Keratinocyte (primary cell): ENCODE measurements at regions not wholly inside any gene's neighbourhood (a gene's known extent, or its start where the extent isn't known, plus 50 kb on each side); places are given as distances from the start of the nearest gene placed in this dataset.
"Not testable (repeated sequence)": the region's sequence is repeated elsewhere in the genome, so short reads cannot be mapped to it uniquely, and the experiment has no call there.

Experiments
- DNase-seq: peaks from one replicate; pipeline ENCODE4 v3.0.0-alpha.2; 2011; ENCODE audit warnings: low read depth, missing footprints, low spot score
- FAIRE-seq: peaks from 2 replicates; lab custom pipeline; 2011; peaks lifted over from hg19 to GRCh38; lab: Jason Lieb, UNC
- H2AFZ ChIP-seq: 2 replicates; pipeline ENCODE4 v1.6.0; 2012; ENCODE audit warnings: low read length, control low read depth, inconsistent platforms; ENCODE audit not compliant: control insufficient read depth
- H3K27ac ChIP-seq: 2 replicates; pipeline ENCODE4 v1.5.1; 2011; ENCODE audit warnings: low read length; ENCODE audit not compliant: control insufficient read depth, insufficient read depth
- H3K27me3 ChIP-seq: 3 replicates; pipeline ENCODE4 v1.6.0; 2011; ENCODE audit warnings: low read length; ENCODE audit not compliant: control insufficient read depth, insufficient read depth; ENCODE audit errors: extremely low read depth
- H3K36me3 ChIP-seq, 2 experiments: 2 replicates in 1 of 2; 3 replicates in 1 of 2; pipeline ENCODE4 v1.5.1; 2011; ENCODE audit warnings: low read length in 2 of 2, mild to moderate bottlenecking in 1 of 2; ENCODE audit not compliant: control insufficient read depth in 2 of 2, insufficient read depth in 2 of 2; ENCODE audit errors: extremely low read depth in 1 of 2
- H3K4me1 ChIP-seq: 3 replicates; pipeline ENCODE4 v1.5.1; 2011; ENCODE audit warnings: low read length; ENCODE audit not compliant: control insufficient read depth, insufficient read depth; ENCODE audit errors: extremely low read depth
- H3K4me2 ChIP-seq: 3 replicates; pipeline ENCODE4 v1.6.0; 2011; ENCODE audit warnings: low read depth, low read length; ENCODE audit not compliant: control insufficient read depth, insufficient read depth; ENCODE audit errors: extremely low read depth
- H3K4me3 ChIP-seq, 3 experiments: fragments of 200-600 bp in 1 of 3; sonication (generic) in 1 of 3; 2 replicates in 2 of 3; 3 replicates in 1 of 3; pipeline ENCODE4 v1.5.1; 2011 to 2016; ENCODE audit warnings: low read length in 3 of 3, mild to moderate bottlenecking in 3 of 3, control low read depth in 2 of 3, inconsistent platforms in 1 of 3, low read depth in 1 of 3, mixed read lengths in 1 of 3, mixed run types in 1 of 3, moderate library complexity in 1 of 3; ENCODE audit not compliant: control insufficient read depth in 2 of 3, insufficient read depth in 2 of 3; ENCODE audit errors: extremely low read depth in 1 of 3
- H3K79me2 ChIP-seq: 2 replicates; pipeline ENCODE4 v1.6.0; 2012; ENCODE audit warnings: low read length; ENCODE audit not compliant: control insufficient read depth, insufficient read depth
- H3K9ac ChIP-seq: 3 replicates; pipeline ENCODE4 v1.6.0; 2011; ENCODE audit warnings: low read length; ENCODE audit not compliant: control insufficient read depth, insufficient read depth; ENCODE audit errors: extremely low read depth
- H3K9me1 ChIP-seq: 3 replicates; pipeline ENCODE4 v1.6.0; 2011; ENCODE audit warnings: low read length; ENCODE audit not compliant: control insufficient read depth, insufficient read depth; ENCODE audit errors: extremely low read depth
- H3K9me3 ChIP-seq: 2 replicates; pipeline ENCODE4 v1.5.1; 2012; ENCODE audit warnings: low read depth, low read length; ENCODE audit not compliant: control insufficient read depth
- H4K20me1 ChIP-seq: 3 replicates; pipeline ENCODE4 v1.6.0; 2011; ENCODE audit warnings: low read length; ENCODE audit not compliant: control insufficient read depth, insufficient read depth; ENCODE audit errors: extremely low read depth
- EZH2 ChIP-seq: IDR thresholded peaks from one replicate; pipeline ENCODE4 v1.6.1; 2012; ENCODE audit warnings: inconsistent platforms, mild to moderate bottlenecking, low read length, moderate library complexity
- dilution Hi-C: fragments of 300-500 bp; cut with MboI; formaldehyde crosslinking; loops from one replicate; pipeline ENCODE4 v1.7.0; 2020; ENCODE audit warnings: low sequenced_read_pairs; ENCODE audit not compliant: extremely low pct_ligation_motif_present
- TF ChIP-seq, protein P1 (sequence below), 3 experiments: IDR thresholded peaks in 1 of 3; conservative IDR thresholded peaks in 1 of 3; optimal IDR thresholded peaks in 1 of 3; 2 replicates in 2 of 3; 3 replicates in 1 of 3; pipeline versions ENCODE3 to v1.5.1; 2011; ENCODE audit warnings: low read length in 3 of 3, mild to moderate bottlenecking in 3 of 3, moderate library complexity in 2 of 3, control low read depth in 1 of 3, inconsistent platforms in 1 of 3; ENCODE audit not compliant: insufficient read depth in 2 of 3; ENCODE audit errors: extremely low read depth in 1 of 3

DNA sequence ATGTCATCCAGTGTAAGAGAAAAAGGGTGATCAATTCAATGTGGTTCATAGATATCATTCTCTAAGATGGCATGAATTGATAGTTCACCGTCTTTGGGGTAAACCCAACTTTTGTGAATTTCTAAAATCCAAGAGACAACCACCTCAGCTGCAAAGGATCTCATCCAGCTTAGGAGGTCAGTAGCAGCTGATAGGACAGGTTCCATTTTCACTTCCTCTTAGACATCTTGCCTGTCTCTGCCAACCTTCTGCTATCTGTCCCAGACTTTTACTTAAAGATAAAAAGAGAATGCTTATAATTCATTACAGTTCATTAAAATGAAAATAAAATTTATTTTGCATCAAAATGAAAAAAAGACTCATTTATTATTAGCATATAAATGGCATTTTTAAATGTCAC lies 468.2 kb downstream of the XYLT1 start:
- H3K36me3 ChIP-seq = no peaks in the 10 kb centered on the region
- H3K4me2 ChIP-seq = no peak overlapping the region
- no peak for TF ChIP-seq EZH2
- TF ChIP-seq, protein P1, sequence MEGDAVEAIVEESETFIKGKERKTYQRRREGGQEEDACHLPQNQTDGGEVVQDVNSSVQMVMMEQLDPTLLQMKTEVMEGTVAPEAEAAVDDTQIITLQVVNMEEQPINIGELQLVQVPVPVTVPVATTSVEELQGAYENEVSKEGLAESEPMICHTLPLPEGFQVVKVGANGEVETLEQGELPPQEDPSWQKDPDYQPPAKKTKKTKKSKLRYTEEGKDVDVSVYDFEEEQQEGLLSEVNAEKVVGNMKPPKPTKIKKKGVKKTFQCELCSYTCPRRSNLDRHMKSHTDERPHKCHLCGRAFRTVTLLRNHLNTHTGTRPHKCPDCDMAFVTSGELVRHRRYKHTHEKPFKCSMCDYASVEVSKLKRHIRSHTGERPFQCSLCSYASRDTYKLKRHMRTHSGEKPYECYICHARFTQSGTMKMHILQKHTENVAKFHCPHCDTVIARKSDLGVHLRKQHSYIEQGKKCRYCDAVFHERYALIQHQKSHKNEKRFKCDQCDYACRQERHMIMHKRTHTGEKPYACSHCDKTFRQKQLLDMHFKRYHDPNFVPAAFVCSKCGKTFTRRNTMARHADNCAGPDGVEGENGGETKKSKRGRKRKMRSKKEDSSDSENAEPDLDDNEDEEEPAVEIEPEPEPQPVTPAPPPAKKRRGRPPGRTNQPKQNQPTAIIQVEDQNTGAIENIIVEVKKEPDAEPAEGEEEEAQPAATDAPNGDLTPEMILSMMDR (optimal IDR thresholded peaks at IDR 0.05 in 1 of 3, IDR thresholded peaks at IDR 0.05 in 1 of 3, conservative IDR thresholded peaks at IDR 0.05 in 1 of 3; ENCODE audit: extremely low read depth in 1 of 3, insufficient read depth in 2 of 3, low read length in 3 of 3) = no peak
- no peak overlapping the region for H2AFZ ChIP-seq
- H3K27ac ChIP-seq = no peak overlapping the region
- dilution Hi-C loops = no loop called here
- H3K27me3 ChIP-seq = no peaks in the 10 kb centered on the region
- DNase-seq (no peak), FAIRE-seq (no peak)
- H3K79me2 ChIP-seq = no peaks in the 10 kb centered on the region
- no peaks in the 10 kb centered on the region for H3K4me1 ChIP-seq
- no peak overlapping the region for H3K4me3 ChIP-seq
- no peak overlapping the region for H3K9ac ChIP-seq
- no peaks in the 10 kb centered on the region for H3K9me1 ChIP-seq
- no peaks in the 10 kb centered on the region for H3K9me3 ChIP-seq
- H4K20me1 ChIP-seq = no peaks in the 10 kb centered on the region

DNA sequence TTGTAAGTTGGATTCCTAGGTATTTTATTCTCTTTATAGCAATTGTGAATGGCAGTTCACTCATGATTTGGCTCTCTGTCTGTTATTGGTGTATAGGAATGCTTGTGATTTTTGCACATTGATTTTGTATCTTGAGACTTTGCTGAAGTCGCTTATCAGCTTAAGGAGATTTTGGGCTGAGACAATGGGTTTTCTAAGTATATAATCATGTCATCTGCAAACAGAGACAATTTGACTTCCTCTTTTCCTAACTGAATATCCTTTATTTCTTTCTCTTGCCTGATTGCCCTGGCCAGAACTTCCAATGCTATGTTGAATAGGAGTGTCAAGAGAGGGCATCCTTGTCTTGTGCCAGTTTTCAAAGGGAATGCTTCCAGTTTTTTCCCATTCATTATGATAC lies 464.8 kb downstream of the XYLT1 start:
- dilution Hi-C loops, H3K4me3 ChIP-seq, H2AFZ ChIP-seq, H3K4me1 ChIP-seq, DNase-seq, H3K79me2 ChIP-seq, H3K9ac ChIP-seq, FAIRE-seq, H4K20me1 ChIP-seq, H3K4me2 ChIP-seq, H3K36me3 ChIP-seq, H3K27me3 ChIP-seq, H3K9me1 ChIP-seq, H3K9me3 ChIP-seq, H3K27ac ChIP-seq: not testable (repeated sequence)

DNA sequence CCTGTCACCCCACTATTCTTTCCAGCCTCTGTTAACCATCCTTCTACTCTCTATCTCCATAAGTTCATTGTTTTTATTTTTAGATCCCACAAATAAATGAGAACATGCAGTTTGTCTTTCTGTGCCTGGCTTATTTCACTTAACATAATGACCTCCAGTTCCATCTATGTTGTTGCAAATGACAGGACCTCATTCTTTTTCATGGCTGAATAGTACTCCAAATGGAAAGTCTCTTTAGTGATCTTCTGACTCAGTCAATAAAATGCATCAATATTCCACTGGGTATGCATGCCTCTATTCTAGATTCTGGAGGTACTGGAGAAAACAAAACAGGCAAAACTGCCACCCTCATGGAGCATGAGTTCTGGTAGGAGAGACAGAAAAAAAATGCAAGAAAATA lies 459.0 kb downstream of the XYLT1 start:
- no peaks in the 10 kb centered on the region for H3K27me3 ChIP-seq
- H3K9ac ChIP-seq = no peak overlapping the region
- H3K4me3 ChIP-seq = no peak overlapping the region
- FAIRE-seq = no peak
- no peak overlapping the region for H3K27ac ChIP-seq
- no peaks in the 10 kb centered on the region for H4K20me1 ChIP-seq
- H3K79me2 ChIP-seq = no peaks in the 10 kb centered on the region
- no peaks in the 10 kb centered on the region for H3K9me3 ChIP-seq
- no peak overlapping the region for H2AFZ ChIP-seq
- H3K4me1 ChIP-seq = no peaks in the 10 kb centered on the region
- no peak for TF ChIP-seq EZH2
- TF ChIP-seq, protein P1 (optimal IDR thresholded peaks at IDR 0.05 in 1 of 3, IDR thresholded peaks at IDR 0.05 in 1 of 3, conservative IDR thresholded peaks at IDR 0.05 in 1 of 3; ENCODE audit: extremely low read depth in 1 of 3, insufficient read depth in 2 of 3, low read length in 3 of 3) = no peak
- no peak overlapping the region for H3K4me2 ChIP-seq
- dilution Hi-C loops = no loop called here
- DNase-seq = no peak
- H3K9me1 ChIP-seq = no peaks in the 10 kb centered on the region
- no peaks in the 10 kb centered on the region for H3K36me3 ChIP-seq
